Esophagus squamous epithelium (tissue), 5 donors: ENCODE measurements at regions not wholly inside any gene's neighbourhood (a gene's known extent, or its start where the extent isn't known, plus 50 kb on each side); places are given as distances from the start of the nearest gene placed in this dataset.
"Not testable (repeated sequence)": the region's sequence is repeated elsewhere in the genome, so short reads cannot be mapped to it uniquely, and the experiment has no call there.

Source experiments
- DNase-seq: peaks from one replicate; lab custom pipeline; 2025; lab: John Stamatoyannopoulos, UW
- H3K27ac ChIP-seq, 4 donors: fragments of 200-600 bp; sonication (generic); one replicate each; pipeline ENCODE4 v1.5.1; 2016 to 2019; ENCODE audit warnings: mild to moderate bottlenecking in 1 of 4
- H3K27me3 ChIP-seq, 4 donors: fragments of 200-600 bp; sonication (generic); 1 replicate in 3 of 4; 2 replicates in 1 of 4; pipeline versions ENCODE4 v1.5.1 to v1.6.0; 2017 to 2021; ENCODE audit warnings: antibody characterized with exemption in 1 of 4
- H3K36me3 ChIP-seq, 3 donors: fragments of 200-600 bp; sonication (generic); one replicate each; pipeline ENCODE4 v1.5.1; 2016 to 2019
- H3K4me1 ChIP-seq, 3 donors: fragments of 200-600 bp; sonication (generic); one replicate each; pipeline ENCODE4 v1.5.1; 2017 to 2019
- H3K4me3 ChIP-seq, 4 donors: fragments of 200-600 bp; sonication (generic); 1 replicate in 3 of 4; 2 replicates in 1 of 4; pipeline ENCODE4 v1.5.1; 2016 to 2019; ENCODE audit warnings: mild to moderate bottlenecking in 2 of 4, moderate library complexity in 1 of 4
- H3K9me3 ChIP-seq, 3 donors: fragments of 200-600 bp; sonication (generic); one replicate each; pipeline ENCODE4 v1.5.1; 2016 to 2019
- POLR2A ChIP-seq, 4 donors: fragments of 450-650 bp; IDR thresholded peaks; one replicate each; pipeline ENCODE4 v1.6.1; 2017; ENCODE audit warnings: antibody characterized with exemption in 4 of 4, mild to moderate bottlenecking in 4 of 4, moderate library complexity in 3 of 4
- WGBS, 2 donors: methylation state at CpG; one replicate each; pipeline ENCODE4 v1.1.5; 2018; 5-methylcytosine and 5-hydroxymethylcytosine counted together
- intact Hi-C: fragments of 100-400 bp; cut with DNase I; formaldehyde crosslinking; loops from one replicate; pipeline ENCODE4 v1.15.0; 2022
- TF ChIP-seq, protein P1 (sequence below), 6 experiments: fragments of 450-650 bp in 4 of 6; fragments of 200-600 bp in 2 of 6; sonication (generic) in 2 of 6; IDR thresholded peaks; one replicate each; pipeline ENCODE4 v1.5.1; 2016 to 2019; ENCODE audit warnings: antibody characterized with exemption in 6 of 6, mild to moderate bottlenecking in 4 of 6, moderate library complexity in 4 of 6
- donor health status: DM: yes; HTN: yes; CAD: no.

GRCh38 chr4:104642521-104642920 is 147.8 kb upstream of the CXXC4 start:
- Histone ChIP-seq H3K9me3 (no peaks in the 10 kb centered on the region), H3K36me3 (no peaks in the 10 kb centered on the region), H3K27me3 (no peaks in the 10 kb centered on the region), H3K4me3 (no peak overlapping the region), H3K4me1 (no peaks in the 10 kb centered on the region), H3K27ac (no peak overlapping the region)
- intact Hi-C loops, result no loop called here
- DNase-seq, result no peak
- TF ChIP-seq, protein P1, sequence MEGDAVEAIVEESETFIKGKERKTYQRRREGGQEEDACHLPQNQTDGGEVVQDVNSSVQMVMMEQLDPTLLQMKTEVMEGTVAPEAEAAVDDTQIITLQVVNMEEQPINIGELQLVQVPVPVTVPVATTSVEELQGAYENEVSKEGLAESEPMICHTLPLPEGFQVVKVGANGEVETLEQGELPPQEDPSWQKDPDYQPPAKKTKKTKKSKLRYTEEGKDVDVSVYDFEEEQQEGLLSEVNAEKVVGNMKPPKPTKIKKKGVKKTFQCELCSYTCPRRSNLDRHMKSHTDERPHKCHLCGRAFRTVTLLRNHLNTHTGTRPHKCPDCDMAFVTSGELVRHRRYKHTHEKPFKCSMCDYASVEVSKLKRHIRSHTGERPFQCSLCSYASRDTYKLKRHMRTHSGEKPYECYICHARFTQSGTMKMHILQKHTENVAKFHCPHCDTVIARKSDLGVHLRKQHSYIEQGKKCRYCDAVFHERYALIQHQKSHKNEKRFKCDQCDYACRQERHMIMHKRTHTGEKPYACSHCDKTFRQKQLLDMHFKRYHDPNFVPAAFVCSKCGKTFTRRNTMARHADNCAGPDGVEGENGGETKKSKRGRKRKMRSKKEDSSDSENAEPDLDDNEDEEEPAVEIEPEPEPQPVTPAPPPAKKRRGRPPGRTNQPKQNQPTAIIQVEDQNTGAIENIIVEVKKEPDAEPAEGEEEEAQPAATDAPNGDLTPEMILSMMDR (IDR thresholded peaks at IDR 0.05), result no peak
- TF ChIP-seq POLR2A (IDR thresholded peaks at IDR 0.05), result no peak
- WGBS, 2 donors, result 41 to 44% methylated on average over 3 of the region's 3 CpGs

DNA sequence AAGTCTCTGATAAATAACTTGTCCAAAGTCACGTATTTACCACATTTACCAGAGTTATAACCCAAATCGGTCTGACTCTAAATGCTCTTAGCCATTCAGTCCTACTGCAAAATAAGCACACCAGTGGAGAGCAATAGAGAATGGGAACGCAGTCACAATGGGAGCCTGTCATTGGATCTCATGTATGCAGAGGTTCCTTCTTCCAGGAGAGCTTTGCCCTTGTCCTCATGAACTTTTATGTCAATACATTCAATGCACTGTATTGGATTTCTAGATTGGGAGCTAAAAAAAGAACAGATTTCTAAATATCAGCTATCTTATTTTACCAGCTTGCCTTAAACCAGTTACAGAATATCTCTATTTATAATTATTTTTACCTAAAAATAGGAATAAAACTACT is 149.1 kb upstream of the CXXC4 start:
- Histone ChIP-seq H3K4me1 (no peaks in the 10 kb centered on the region), H3K27ac (no peak overlapping the region), H3K9me3 (no peaks in the 10 kb centered on the region), H3K36me3 (no peaks in the 10 kb centered on the region), H3K27me3 (no peaks in the 10 kb centered on the region), H3K4me3 (no peak overlapping the region)
- intact Hi-C loops, result no loop called here
- DNase-seq, result no peak
- TF ChIP-seq POLR2A (IDR thresholded peaks at IDR 0.05), result no peak
- TF ChIP-seq, protein P1 (IDR thresholded peaks at IDR 0.05), result no peak
- whole genome bisulfite sequencing, 2 donors, result 83 to 88% methylated on average over 3 of the region's 3 CpGs

DNA sequence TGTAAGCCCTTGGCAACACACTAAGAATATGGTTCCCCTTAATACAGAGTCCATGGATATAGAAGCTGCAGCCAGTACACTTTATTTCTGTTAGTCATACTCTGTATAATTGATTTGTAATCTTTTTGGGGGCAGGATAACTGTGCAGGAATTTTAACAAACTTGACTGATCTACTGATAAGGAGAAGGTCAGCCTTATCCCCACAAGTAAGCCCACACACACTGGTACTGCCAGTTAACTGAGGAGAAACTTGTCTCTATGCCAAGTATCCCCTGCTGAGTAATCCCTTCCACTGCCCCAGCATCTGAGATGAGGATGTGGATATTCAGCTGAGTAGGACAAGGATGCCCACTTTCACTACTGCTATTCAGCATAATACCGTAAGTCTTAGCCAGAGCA is 154.9 kb upstream of the CXXC4 start:
- H3K36me3 ChIP-seq, result no peaks in the 10 kb centered on the region
- H3K4me3 ChIP-seq, result no peak overlapping the region
- no peak overlapping the region for H3K27ac ChIP-seq
- TF ChIP-seq, protein P1 (IDR thresholded peaks at IDR 0.05), result no peak
- TF ChIP-seq POLR2A (IDR thresholded peaks at IDR 0.05), result no peak
- 67 to 94% methylated on average over 1 of the region's 1 CpG for WGBS, 2 donors
- no peak for DNase-seq
- intact Hi-C loops, result no loop called here
- no peaks in the 10 kb centered on the region for H3K4me1 ChIP-seq
- H3K27me3 ChIP-seq, result no peaks in the 10 kb centered on the region
- peaks cover 0 to 13% (median 7%) of the 10 kb centered on the region in 3 donors for H3K9me3 ChIP-seq

DNA sequence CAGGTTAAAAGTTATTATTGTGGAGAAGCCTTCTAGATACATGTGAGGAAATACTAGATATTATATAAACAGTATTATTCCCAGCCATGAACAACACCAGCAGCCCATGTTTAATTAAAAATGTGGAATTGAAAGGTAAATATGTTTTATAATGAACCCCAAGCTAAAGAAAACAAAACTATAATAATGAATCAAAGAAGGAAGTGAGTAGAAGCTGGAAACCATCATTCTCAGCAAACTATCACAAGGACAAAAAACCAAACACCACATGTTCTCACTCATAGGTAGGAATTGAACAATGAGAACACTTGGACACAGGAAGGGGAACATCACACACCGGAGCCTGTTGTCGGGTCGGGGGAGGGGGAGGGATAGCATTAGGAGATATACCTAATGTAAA is 167.6 kb upstream of the CXXC4 start:
- H3K4me1 ChIP-seq, H3K27me3 ChIP-seq, intact Hi-C loops, DNase-seq, H3K36me3 ChIP-seq, H3K9me3 ChIP-seq, H3K27ac ChIP-seq, H3K4me3 ChIP-seq: not testable (repeated sequence)
- WGBS, 2 donors, result 63 to 81% methylated on average over 2 to 3 of the region's 3 CpGs

DNA sequence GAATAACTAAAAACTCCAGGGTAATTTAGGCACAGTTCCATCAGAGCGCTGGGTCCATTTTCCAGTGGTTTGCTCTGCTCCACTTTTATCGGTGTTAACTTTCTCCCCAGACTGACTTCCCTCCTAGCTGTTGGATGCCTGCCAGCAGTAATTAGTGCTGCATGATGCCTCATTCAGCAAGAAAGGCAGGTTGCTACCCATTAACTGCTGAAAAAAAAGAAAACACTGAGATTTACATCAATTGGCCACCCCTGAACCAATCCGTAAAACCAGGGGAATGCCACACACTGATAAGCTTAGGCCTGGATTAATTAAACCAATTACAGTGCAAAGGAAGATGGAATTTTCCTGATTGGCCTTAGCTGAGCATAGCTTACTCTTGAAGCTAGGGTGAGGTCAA is 182.4 kb upstream of the CXXC4 start:
- no peak for DNase-seq
- intact Hi-C loops, result no loop called here
- TF ChIP-seq, protein P1 (IDR thresholded peaks at IDR 0.05), result no peak
- TF ChIP-seq POLR2A (IDR thresholded peaks at IDR 0.05), result no peak
- Histone ChIP-seq H3K27ac (no peak overlapping the region), H3K27me3 (no peaks in the 10 kb centered on the region), H3K36me3 (no peaks in the 10 kb centered on the region), H3K9me3 (no peaks in the 10 kb centered on the region), H3K4me1 (no peaks in the 10 kb centered on the region), H3K4me3 (no peak overlapping the region)
- WGBS, 2 donors, result 38 to 43% methylated on average over 3 of the region's 3 CpGs

DNA sequence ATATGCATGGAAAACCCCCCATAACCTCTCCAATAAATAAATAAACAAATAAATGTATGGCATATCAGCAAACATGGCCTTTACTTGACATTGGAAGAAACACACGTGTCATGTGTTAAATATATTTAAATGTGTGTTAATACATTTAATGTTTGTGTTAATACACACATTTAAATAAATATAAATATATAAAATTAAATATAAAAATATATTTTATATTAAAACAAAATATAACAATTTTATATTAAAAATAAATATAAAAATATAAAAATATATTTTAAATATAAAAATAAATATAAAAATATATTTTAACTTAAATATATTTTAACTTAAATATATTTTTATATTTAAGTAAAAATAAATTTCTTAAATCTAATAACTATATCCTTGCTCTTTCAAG is 187.6 kb upstream of the CXXC4 start:
- peaks cover 0 to 11% (median 0%) of the 10 kb centered on the region in 3 donors for H3K9me3 ChIP-seq
- no peaks in the 10 kb centered on the region for H3K4me1 ChIP-seq
- no peak for DNase-seq
- TF ChIP-seq, protein P1 (IDR thresholded peaks at IDR 0.05), result no peak
- TF ChIP-seq POLR2A (IDR thresholded peaks at IDR 0.05), result no peak
- no peak overlapping the region for H3K4me3 ChIP-seq
- no peaks in the 10 kb centered on the region for H3K36me3 ChIP-seq
- no peak overlapping the region for H3K27ac ChIP-seq
- WGBS, 2 donors, result 78 to 79% methylated on average over 1 of the region's 1 CpG
- intact Hi-C loops, result no loop called here
- no peaks in the 10 kb centered on the region for H3K27me3 ChIP-seq
